GM12878 (cell line): ENCODE measurements at regions not wholly inside any gene's neighbourhood (a gene's known extent, or its start where the extent isn't known, plus 50 kb on each side); places are given as distances from the start of the nearest gene placed in this dataset.

Experiments used
- ATAC-seq: fragments of 200-7000 bp; cut with Tn5 transposase; 3 replicates; pipeline ENCODE4 v1.9.1; 2020; ENCODE audit warnings: mild to moderate bottlenecking, moderate library complexity
- BruUV-seq: library from RNA; stranded (reverse); fragments of 400-500 nt; replicated peaks from 2 replicates; lab custom pipeline; 2021; lab: Mats Ljungman, UMichigan
- CTCF ChIA-PET: fragments of 300-600 bp; sonication (Branson Sonifier 250); formaldehyde crosslinking; extraction: SDS; loops from one replicate; lab custom pipeline; 2021; ENCODE audit warnings: inconsistent platforms; lab: Yijun Ruan, JAX
- POLR2A ChIA-PET: fragments of 350-600 bp; formaldehyde crosslinking; extraction: SDS; loops from one replicate; lab custom pipeline; 2021; ENCODE audit warnings: inconsistent platforms; lab: Charles Lee
- RAD21 ChIA-PET: fragments of 300-600 bp; sonication (Branson Sonifier 250); formaldehyde crosslinking; loops from one replicate; lab custom pipeline; 2023; ENCODE audit warnings: antibody characterized with exemption; ENCODE audit not compliant: unreplicated experiment; lab: Charles Lee
- SMC1A ChIA-PET: fragments of 300-600 bp; sonication (Branson Sonifier 250); formaldehyde crosslinking; loops from one replicate; lab custom pipeline; 2023; ENCODE audit not compliant: unreplicated experiment, uncharacterized antibody; lab: Charles Lee
- DNase-seq: peaks from one replicate; pipeline ENCODE4 v3.0.0-alpha.2; 2011; ENCODE audit warnings: low read depth, low spot score
- FAIRE-seq: peaks from 3 replicates; lab custom pipeline; 2011; peaks lifted over from hg19 to GRCh38; lab: Jason Lieb, UNC
- H2AFZ ChIP-seq: 2 replicates; pipeline ENCODE4 v1.6.0; 2011; ENCODE audit warnings: low read depth, low read length, control low read depth; ENCODE audit not compliant: control insufficient read depth
- H3K27ac ChIP-seq: 2 replicates; pipeline ENCODE4 v1.5.1; 2011; ENCODE audit warnings: control low read depth; ENCODE audit not compliant: control insufficient read depth, insufficient read depth
- H3K27me3 ChIP-seq, 2 experiments: replicated peaks in 1 of 2; 2 replicates each; pipeline versions ENCODE4 v1.6.0 to v1.6.1; 2011; ENCODE audit warnings: low read length in 1 of 2; ENCODE audit not compliant: control insufficient read depth in 2 of 2, insufficient read depth in 2 of 2
- H3K36me3 ChIP-seq, 2 experiments: 2 replicates each; pipeline ENCODE4 v1.5.1; 2011; ENCODE audit warnings: low read length in 1 of 2; ENCODE audit not compliant: control insufficient read depth in 2 of 2, insufficient read depth in 2 of 2
- H3K4me1 ChIP-seq: 2 replicates; pipeline ENCODE4 v1.6.1; 2011; ENCODE audit warnings: mild to moderate bottlenecking, low read length, moderate library complexity, mixed read lengths; ENCODE audit not compliant: control insufficient read depth, insufficient read depth
- H3K4me2 ChIP-seq: 2 replicates; pipeline ENCODE4 v1.6.0; 2011; ENCODE audit warnings: control low read depth; ENCODE audit not compliant: control insufficient read depth, insufficient read depth
- H3K4me3 ChIP-seq: fragments of 200-600 bp; sonication (generic); 2 replicates; pipeline ENCODE4 v1.5.1; 2016
- H3K79me2 ChIP-seq: 2 replicates; pipeline ENCODE4 v1.6.0; 2011; ENCODE audit warnings: low read length; ENCODE audit not compliant: control insufficient read depth, insufficient read depth
- H3K9ac ChIP-seq: 2 replicates; pipeline ENCODE4 v1.8.0; 2011; ENCODE audit warnings: low read length, control low read depth, mixed read lengths; ENCODE audit not compliant: control insufficient read depth, insufficient read depth
- H3K9me3 ChIP-seq: replicated peaks from 3 replicates; pipeline ENCODE4 v1.5.1; 2011; ENCODE audit warnings: mild to moderate bottlenecking, low read length; ENCODE audit not compliant: control insufficient read depth, insufficient read depth
- H4K20me1 ChIP-seq: 2 replicates; pipeline ENCODE4 v1.6.0; 2011; ENCODE audit not compliant: control insufficient read depth, insufficient read depth
- EP300 ChIP-seq, 2 experiments: fragments of 150-350 bp in 1 of 2; IDR thresholded peaks; 2 replicates each; pipeline ENCODE4 v1.6.1; 2011 to 2012; ENCODE audit warnings: low read depth in 2 of 2, low read length in 2 of 2, borderline replicate concordance in 1 of 2, improper control_type of control experiment in 1 of 2, inconsistent platforms in 1 of 2; ENCODE audit not compliant: control insufficient read depth in 1 of 2
- IKZF2 ChIP-seq, 2 experiments: fragments of 450-650 bp; IDR thresholded peaks; 2 replicates each; pipeline ENCODE4 v1.6.1; 2017; ENCODE audit warnings: mild to moderate bottlenecking in 2 of 2, moderate library complexity in 2 of 2
- PKNOX1 ChIP-seq: fragments of 450-650 bp; IDR thresholded peaks from 2 replicates; pipeline ENCODE4 v1.6.1; 2016; ENCODE audit warnings: mild to moderate bottlenecking
- SP1 ChIP-seq: IDR thresholded peaks from one replicate; pipeline ENCODE4 v1.6.1; 2011; ENCODE audit warnings: low read depth, low read length
- WGBS: methylation state at CpG from one replicate; pipeline ENCODE4 v1.1.6; 2016; ENCODE audit warnings: low lambda C conversion rate; ENCODE audit not compliant: insufficient replicate concordance, insufficient coverage; ENCODE audit errors: missing lambda C conversion rate; 5-methylcytosine and 5-hydroxymethylcytosine counted together
- in situ Hi-C: fragments of 300-500 bp; cut with MboI; formaldehyde crosslinking; loops from 9 replicates; pipeline ENCODE4 v1.14.3; 2018; ENCODE audit warnings: mixed read lengths
- intact Hi-C: fragments of 100-400 bp; cut with micrococcal nuclease; formaldehyde crosslinking; loops from one replicate; pipeline ENCODE4 v1.14.2; 2022; ENCODE audit not compliant: unreplicated experiment
- TF ChIP-seq, protein P1 (sequence below): IDR thresholded peaks from 2 replicates; pipeline ENCODE4 v1.6.1; 2012; ENCODE audit warnings: improper control_type of control experiment, low read depth, low read length; ENCODE audit not compliant: insufficient replicate concordance
- TF ChIP-seq, protein P2 (sequence below): fragments of 450-650 bp; formaldehyde crosslinking; IDR thresholded peaks from 2 replicates; pipeline ENCODE4 v1.5.0; 2022; ENCODE audit warnings: mild to moderate bottlenecking, missing genetic modification characterization

DNA sequence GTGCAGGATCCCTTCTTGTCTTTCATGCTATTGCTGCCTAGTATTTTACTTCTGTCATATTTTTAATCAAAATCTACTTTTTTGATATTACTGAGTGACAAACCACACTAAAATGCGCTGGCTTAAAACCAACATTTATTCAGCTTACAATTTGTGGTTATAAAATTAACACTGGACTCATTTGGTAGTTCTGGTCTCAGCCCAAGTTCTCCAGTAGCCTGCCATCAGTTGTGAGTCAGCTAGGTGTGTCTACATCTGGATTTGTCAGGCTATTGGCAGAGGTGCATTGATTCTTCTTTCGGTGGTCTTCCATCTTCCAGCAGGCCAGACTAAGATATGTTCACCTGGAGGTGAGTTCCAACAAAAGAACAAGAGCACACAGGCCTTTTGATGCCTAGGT, 765.1 kb upstream of the FBXO33 start (continued):
- TF ChIP-seq, protein P1, sequence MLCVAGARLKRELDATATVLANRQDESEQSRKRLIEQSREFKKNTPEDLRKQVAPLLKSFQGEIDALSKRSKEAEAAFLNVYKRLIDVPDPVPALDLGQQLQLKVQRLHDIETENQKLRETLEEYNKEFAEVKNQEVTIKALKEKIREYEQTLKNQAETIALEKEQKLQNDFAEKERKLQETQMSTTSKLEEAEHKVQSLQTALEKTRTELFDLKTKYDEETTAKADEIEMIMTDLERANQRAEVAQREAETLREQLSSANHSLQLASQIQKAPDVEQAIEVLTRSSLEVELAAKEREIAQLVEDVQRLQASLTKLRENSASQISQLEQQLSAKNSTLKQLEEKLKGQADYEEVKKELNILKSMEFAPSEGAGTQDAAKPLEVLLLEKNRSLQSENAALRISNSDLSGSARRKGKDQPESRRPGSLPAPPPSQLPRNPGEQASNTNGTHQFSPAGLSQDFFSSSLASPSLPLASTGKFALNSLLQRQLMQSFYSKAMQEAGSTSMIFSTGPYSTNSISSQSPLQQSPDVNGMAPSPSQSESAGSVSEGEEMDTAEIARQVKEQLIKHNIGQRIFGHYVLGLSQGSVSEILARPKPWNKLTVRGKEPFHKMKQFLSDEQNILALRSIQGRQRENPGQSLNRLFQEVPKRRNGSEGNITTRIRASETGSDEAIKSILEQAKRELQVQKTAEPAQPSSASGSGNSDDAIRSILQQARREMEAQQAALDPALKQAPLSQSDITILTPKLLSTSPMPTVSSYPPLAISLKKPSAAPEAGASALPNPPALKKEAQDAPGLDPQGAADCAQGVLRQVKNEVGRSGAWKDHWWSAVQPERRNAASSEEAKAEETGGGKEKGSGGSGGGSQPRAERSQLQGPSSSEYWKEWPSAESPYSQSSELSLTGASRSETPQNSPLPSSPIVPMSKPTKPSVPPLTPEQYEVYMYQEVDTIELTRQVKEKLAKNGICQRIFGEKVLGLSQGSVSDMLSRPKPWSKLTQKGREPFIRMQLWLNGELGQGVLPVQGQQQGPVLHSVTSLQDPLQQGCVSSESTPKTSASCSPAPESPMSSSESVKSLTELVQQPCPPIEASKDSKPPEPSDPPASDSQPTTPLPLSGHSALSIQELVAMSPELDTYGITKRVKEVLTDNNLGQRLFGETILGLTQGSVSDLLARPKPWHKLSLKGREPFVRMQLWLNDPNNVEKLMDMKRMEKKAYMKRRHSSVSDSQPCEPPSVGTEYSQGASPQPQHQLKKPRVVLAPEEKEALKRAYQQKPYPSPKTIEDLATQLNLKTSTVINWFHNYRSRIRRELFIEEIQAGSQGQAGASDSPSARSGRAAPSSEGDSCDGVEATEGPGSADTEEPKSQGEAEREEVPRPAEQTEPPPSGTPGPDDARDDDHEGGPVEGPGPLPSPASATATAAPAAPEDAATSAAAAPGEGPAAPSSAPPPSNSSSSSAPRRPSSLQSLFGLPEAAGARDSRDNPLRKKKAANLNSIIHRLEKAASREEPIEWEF, result no peak
- TF ChIP-seq PKNOX1 (no peak), EP300 (IDR thresholded peaks at IDR 0.05; ENCODE audit: borderline replicate concordance in 1 of 2, control insufficient read depth in 1 of 2, low read depth in 2 of 2, low read length in 2 of 2) (no peak)

DNA sequence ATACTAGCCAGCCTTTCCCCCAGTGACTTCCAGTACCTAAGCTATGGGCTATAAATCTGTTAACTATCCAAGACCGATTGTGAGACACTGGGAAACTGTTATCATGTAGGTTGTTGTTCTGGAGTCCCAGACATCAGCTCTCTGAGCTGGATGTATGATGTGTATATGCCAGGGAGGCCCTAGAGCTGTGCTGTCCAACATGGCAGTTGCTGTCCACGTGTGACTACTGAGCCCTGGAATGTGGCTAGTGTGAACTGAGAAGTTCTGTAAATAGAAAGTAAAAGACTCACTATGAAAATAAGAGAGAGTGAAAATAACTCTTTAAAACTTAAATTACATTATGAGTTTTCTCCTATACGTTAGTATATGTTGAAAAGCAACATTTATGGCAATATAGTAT, 755.8 kb upstream of the FBXO33 start:
- POLR2A ChIA-PET, result no interaction called here
- H3K4me2 ChIP-seq, result no peak overlapping the region
- CTCF ChIA-PET, result interaction anchor here (1.2 kb wide), 1 partner anchor 230 kb away, joined by 3 read pairs; no protein-coding TSS in a partner anchor

More for the DNA sequence above, 755.8 kb upstream of the FBXO33 start:
- Histone ChIP-seq H3K9ac (no peak overlapping the region), H3K36me3 (no peaks in the 10 kb centered on the region), H3K9me3 (no peaks in the 10 kb centered on the region), H3K4me1 (no peaks in the 10 kb centered on the region), H4K20me1 (no peaks in the 10 kb centered on the region), H2AFZ (no peak overlapping the region), H3K79me2 (no peaks in the 10 kb centered on the region), H3K27ac (no peak overlapping the region), H3K4me3 (no peak overlapping the region), H3K27me3 (no peaks in the 10 kb centered on the region)
- in situ Hi-C loops (no loop called here), intact Hi-C loops (no loop called here)
- WGBS, result 0% methylated on average over 3 of the region's 3 CpGs
- DNase-seq, result no peak
- ATAC-seq, result peak; percentile 34; the same call in 1 of the 3 replicates
- no TSS peak for BruUV-seq
- no peak for FAIRE-seq
- SMC1A ChIA-PET, result interaction anchor here (1.1 kb wide), 1 partner anchor 14 kb away, joined by 3 read pairs; no protein-coding TSS in a partner anchor
- TF ChIP-seq IKZF2 (IDR thresholded peaks at IDR 0.05) (no peak), SP1 (no peak)
- TF ChIP-seq, protein P2, sequence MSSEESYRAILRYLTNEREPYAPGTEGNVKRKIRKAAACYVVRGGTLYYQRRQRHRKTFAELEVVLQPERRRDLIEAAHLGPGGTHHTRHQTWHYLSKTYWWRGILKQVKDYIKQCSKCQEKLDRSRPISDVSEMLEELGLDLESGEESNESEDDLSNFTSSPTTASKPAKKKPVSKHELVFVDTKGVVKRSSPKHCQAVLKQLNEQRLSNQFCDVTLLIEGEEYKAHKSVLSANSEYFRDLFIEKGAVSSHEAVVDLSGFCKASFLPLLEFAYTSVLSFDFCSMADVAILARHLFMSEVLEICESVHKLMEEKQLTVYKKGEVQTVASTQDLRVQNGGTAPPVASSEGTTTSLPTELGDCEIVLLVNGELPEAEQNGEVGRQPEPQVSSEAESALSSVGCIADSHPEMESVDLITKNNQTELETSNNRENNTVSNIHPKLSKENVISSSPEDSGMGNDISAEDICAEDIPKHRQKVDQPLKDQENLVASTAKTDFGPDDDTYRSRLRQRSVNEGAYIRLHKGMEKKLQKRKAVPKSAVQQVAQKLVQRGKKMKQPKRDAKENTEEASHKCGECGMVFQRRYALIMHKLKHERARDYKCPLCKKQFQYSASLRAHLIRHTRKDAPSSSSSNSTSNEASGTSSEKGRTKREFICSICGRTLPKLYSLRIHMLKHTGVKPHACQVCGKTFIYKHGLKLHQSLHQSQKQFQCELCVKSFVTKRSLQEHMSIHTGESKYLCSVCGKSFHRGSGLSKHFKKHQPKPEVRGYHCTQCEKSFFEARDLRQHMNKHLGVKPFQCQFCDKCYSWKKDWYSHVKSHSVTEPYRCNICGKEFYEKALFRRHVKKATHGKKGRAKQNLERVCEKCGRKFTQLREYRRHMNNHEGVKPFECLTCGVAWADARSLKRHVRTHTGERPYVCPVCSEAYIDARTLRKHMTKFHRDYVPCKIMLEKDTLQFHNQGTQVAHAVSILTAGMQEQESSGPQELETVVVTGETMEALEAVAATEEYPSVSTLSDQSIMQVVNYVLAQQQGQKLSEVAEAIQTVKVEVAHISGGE (CRISPR knock-in tag), result no peak
- RAD21 ChIA-PET, result interaction anchor here (1.3 kb wide), 1 partner anchor 230 kb away, joined by 3 read pairs; no protein-coding TSS in a partner anchor
